ENCODE measurements at regions not wholly inside any gene's neighbourhood (a gene's known extent, or its start where the extent isn't known, plus 50 kb on each side); places are given as distances from the start of the nearest gene placed in this dataset.

DNA sequence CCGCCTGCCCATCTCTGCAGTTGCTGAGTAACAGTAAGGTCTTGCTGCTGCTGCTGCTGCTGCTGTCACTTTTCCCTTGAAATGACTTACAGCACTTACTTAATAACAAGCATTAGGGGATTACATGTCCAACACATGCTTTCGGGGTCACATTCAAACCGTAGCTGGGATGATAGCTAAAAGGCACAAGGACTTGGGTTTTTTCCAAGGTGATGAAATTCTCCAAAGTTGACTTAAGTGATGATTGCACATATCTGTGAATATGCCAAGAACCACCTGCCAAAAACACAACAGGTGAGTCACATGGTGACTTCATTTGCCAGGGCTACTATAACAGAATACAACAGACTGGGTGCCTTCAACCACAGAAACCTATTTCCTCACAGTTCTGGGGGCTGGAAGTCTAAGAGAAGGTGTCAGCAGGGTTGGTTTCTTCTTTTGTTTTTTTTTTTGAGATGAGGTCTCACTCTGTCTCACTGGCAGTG lies 121.9 kb upstream of the TNRC6C start:
- Histone ChIP-seq H3K4me1 (ENCODE audit: control insufficient read depth, insufficient read depth, low read length) (peaks cover 7% of the 10 kb centered on the region; the same call in 1 of the 2 replicates), H3K27ac (ENCODE audit: extremely low read depth, low read depth, low read length) (no peak overlapping the region), H3K9me3 (ENCODE audit: control insufficient read depth, insufficient read depth, low read depth, low read length) (no peaks in the 10 kb centered on the region), H3K4me3 (ENCODE audit: low read depth, low read length) (no peak overlapping the region), H3K36me3 (ENCODE audit: control insufficient read depth in 2 of 2, insufficient read depth in 1 of 2, low read length in 2 of 2) (no peaks in the 10 kb centered on the region)
- ChIA-PET CTCF (interaction anchor here (0.6 to 0.8 kb wide), 4 partner anchors 30 to 1187 kb away, joined by 3 to 5 read pairs (median 4); no protein-coding TSS in a partner anchor), POLR2A (no interaction called here)
- TF ChIP-seq HOXC10 (CRISPR knock-in tag; IDR thresholded peaks at IDR 0.05) (no peak), TSHZ1 (tag by site-specific recombination; IDR thresholded peaks at IDR 0.05; ENCODE audit: borderline replicate concordance) (no peak), ZNF155 (tag by site-specific recombination; IDR thresholded peaks at IDR 0.05) (no peak), ZNF324 (tag by site-specific recombination; IDR thresholded peaks at IDR 0.05) (no peak), ZNF16 (tag by site-specific recombination; IDR thresholded peaks at IDR 0.05; ENCODE audit: low read depth) (no peak), ZNF704 (tag by site-specific recombination; IDR thresholded peaks at IDR 0.05) (no peak), ZNF544 (tag by site-specific recombination; IDR thresholded peaks at IDR 0.05) (no peak), ZNF184 (tag by site-specific recombination; IDR thresholded peaks at IDR 0.05) (peak; percentile 91), BCL11A (tag by site-specific recombination; IDR thresholded peaks at IDR 0.05; ENCODE audit: low read depth) (no peak), ZNF843 (tag by site-specific recombination; IDR thresholded peaks at IDR 0.05) (no peak), SCRT2 (tag by site-specific recombination; IDR thresholded peaks at IDR 0.05) (peak; percentile 94), SCRT1 (tag by site-specific recombination; IDR thresholded peaks at IDR 0.05; ENCODE audit: borderline replicate concordance) (peak; percentile 33; the same call in 1 of the 2 replicates), ZNF280C (tag by site-specific recombination; IDR thresholded peaks at IDR 0.05) (no peak), ZNF658 (tag by site-specific recombination; IDR thresholded peaks at IDR 0.05) (no peak), ZNF670 (tag by site-specific recombination; IDR thresholded peaks at IDR 0.05; ENCODE audit: low read depth) (no peak), ZNF140 (tag by site-specific recombination; IDR thresholded peaks at IDR 0.05) (no peak), ZNF549 (tag by site-specific recombination; IDR thresholded peaks at IDR 0.05) (no peak), ZNF558 (tag by site-specific recombination; IDR thresholded peaks at IDR 0.05) (no peak), ZNF302 (tag by site-specific recombination; IDR thresholded peaks at IDR 0.05; ENCODE audit: low read depth) (no peak), ZNF629 (tag by site-specific recombination; IDR thresholded peaks at IDR 0.05) (0 out of 2 replicates have a peak, but pooled peaks have one; percentile 26), ZNF341 (tag by site-specific recombination; IDR thresholded peaks at IDR 0.05; ENCODE audit: low read depth) (no peak), ZNF175 (tag by site-specific recombination; IDR thresholded peaks at IDR 0.05) (no peak), TRIM28 (IDR thresholded peaks at IDR 0.05; ENCODE audit: borderline replicate concordance, low read length) (no peak), ZNF350 (tag by site-specific recombination; IDR thresholded peaks at IDR 0.05) (no peak), ZNF426 (tag by site-specific recombination; IDR thresholded peaks at IDR 0.05) (no peak), SP3 (tag by site-specific recombination; IDR thresholded peaks at IDR 0.05) (no peak), ZNF169 (tag by site-specific recombination; IDR thresholded peaks at IDR 0.05) (peak; percentile 16; the same call in 1 of the 2 replicates)
- TF ChIP-seq, protein P1, sequence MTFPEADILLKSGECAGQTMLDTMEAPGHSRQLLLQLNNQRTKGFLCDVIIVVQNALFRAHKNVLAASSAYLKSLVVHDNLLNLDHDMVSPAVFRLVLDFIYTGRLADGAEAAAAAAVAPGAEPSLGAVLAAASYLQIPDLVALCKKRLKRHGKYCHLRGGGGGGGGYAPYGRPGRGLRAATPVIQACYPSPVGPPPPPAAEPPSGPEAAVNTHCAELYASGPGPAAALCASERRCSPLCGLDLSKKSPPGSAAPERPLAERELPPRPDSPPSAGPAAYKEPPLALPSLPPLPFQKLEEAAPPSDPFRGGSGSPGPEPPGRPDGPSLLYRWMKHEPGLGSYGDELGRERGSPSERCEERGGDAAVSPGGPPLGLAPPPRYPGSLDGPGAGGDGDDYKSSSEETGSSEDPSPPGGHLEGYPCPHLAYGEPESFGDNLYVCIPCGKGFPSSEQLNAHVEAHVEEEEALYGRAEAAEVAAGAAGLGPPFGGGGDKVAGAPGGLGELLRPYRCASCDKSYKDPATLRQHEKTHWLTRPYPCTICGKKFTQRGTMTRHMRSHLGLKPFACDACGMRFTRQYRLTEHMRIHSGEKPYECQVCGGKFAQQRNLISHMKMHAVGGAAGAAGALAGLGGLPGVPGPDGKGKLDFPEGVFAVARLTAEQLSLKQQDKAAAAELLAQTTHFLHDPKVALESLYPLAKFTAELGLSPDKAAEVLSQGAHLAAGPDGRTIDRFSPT (tag by site-specific recombination; IDR thresholded peaks at IDR 0.05), result no peak
- TF ChIP-seq, protein P2, sequence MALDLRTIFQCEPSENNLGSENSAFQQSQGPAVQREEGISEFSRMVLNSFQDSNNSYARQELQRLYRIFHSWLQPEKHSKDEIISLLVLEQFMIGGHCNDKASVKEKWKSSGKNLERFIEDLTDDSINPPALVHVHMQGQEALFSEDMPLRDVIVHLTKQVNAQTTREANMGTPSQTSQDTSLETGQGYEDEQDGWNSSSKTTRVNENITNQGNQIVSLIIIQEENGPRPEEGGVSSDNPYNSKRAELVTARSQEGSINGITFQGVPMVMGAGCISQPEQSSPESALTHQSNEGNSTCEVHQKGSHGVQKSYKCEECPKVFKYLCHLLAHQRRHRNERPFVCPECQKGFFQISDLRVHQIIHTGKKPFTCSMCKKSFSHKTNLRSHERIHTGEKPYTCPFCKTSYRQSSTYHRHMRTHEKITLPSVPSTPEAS (tag by site-specific recombination; IDR thresholded peaks at IDR 0.05), result no peak
